LNCaP clone FGC (cell line): ENCODE measurements at regions not wholly inside any gene's neighbourhood (a gene's known extent, or its start where the extent isn't known, plus 50 kb on each side); places are given as distances from the start of the nearest gene placed in this dataset.
"Not testable (repeated sequence)": the region's sequence is repeated elsewhere in the genome, so short reads cannot be mapped to it uniquely, and the experiment has no call there.

Experiments
- DNase-seq: peaks from one replicate; pipeline ENCODE4 v3.0.0-alpha.2; 2011; ENCODE audit warnings: low read depth
- H3K4me3 ChIP-seq: 2 replicates; pipeline ENCODE4 v1.5.1; 2011; ENCODE audit warnings: mild to moderate bottlenecking, low read depth, low read length, control low read depth
- CTCF ChIP-seq: IDR thresholded peaks from 2 replicates; pipeline ENCODE4 v1.5.1; 2012; ENCODE audit warnings: mild to moderate bottlenecking; ENCODE audit not compliant: control insufficient read depth, insufficient read depth; ENCODE audit errors: extremely low read depth

DNA sequence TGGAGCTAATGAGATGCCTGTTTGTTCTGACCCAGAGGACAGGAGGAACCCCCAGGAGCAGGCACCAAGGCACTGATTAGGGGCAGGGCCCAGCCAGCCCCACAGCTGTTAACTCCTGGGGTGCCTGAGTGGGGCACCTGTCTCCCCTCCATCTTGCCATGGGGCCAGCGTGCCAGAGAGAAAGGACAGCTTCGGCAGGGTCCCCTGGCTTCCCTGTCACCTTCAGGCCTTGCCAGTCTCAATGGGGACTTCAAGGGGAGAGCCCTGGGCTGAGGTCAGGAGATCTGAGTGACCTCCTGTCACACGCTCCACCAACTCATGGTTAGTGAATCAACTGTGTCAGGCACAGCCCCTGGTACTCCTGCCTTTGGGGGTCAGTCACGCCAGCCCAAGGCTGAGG, 152.7 kb upstream of the MVB12B start:
- no peak for TF ChIP-seq CTCF
- H3K4me3 ChIP-seq: no peak overlapping the region
- DNase-seq: no peak

DNA sequence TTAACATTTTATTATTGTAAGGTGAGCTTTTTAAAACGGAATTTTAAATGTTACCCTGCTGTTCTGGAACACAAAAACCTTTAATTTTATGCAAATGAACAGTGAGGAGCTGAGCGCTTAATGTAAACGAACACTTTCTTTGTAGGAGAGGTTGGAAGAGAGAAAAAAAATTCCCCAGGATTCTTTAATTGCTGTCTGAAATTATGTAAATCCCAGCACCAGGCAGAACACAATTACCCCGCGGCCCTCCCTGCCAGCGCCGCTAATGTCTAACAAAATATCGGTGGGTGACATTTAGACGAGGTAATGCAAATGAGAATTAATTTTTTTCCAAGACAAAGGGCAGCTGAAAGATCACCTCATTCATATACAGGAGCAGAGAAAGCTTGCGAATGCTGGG, 143.4 kb upstream of the MVB12B start:
- TF ChIP-seq CTCF: no peak

GRCh38 chr9:126190994-126191393, 135.6 kb upstream of the MVB12B start:
- H3K4me3 ChIP-seq, DNase-seq: not testable (repeated sequence)

More for the DNA sequence above, 143.4 kb upstream of the MVB12B start:
- no peak for DNase-seq
- no peak overlapping the region for H3K4me3 ChIP-seq

DNA sequence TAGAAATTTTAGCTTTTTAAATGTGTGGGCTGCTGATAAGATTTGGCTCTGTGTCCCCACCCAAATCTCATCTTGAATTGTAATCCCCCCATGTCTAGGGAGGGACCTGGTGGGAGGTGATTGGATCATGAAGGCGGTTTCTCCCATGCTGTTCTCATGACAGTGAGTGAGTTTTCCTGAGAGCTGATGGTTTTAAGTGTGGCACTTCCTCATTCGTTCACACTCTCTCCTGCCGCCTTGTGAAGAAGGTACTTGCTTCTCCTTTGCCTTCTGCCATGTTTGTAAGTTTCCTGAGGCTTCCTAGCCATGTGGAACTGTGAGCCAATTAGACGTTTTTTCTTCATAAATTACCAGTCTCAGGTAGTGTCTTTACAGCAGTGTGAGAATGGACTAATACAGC, 127.8 kb upstream of the MVB12B start:
- TF ChIP-seq CTCF: no peak
- no peak overlapping the region for H3K4me3 ChIP-seq
- no peak for DNase-seq

GRCh38 chr9:126203313-126203712, 123.3 kb upstream of the MVB12B start:
- no peak for TF ChIP-seq CTCF
- H3K4me3 ChIP-seq: no peak overlapping the region
- no peak for DNase-seq

GRCh38 chr9:126204197-126204596, 122.4 kb upstream of the MVB12B start:
- no peak for TF ChIP-seq CTCF
- DNase-seq: no peak
- H3K4me3 ChIP-seq: no peak overlapping the region

GRCh38 chr9:126204708-126205225, 121.9 kb upstream of the MVB12B start:
- H3K4me3 ChIP-seq: no peak overlapping the region

More at GRCh38 chr9:126204708-126205225, 121.9 kb upstream of the MVB12B start:
- TF ChIP-seq CTCF: no peak
- DNase-seq: no peak
